ENCODE measurements at regions not wholly inside any gene's neighbourhood (a gene's known extent, or its start where the extent isn't known, plus 50 kb on each side); places are given as distances from the start of the nearest gene placed in this dataset.
A peak's percentile ranks its signal among the peaks of the same experiment; 100 is the strongest.
"Not testable (repeated sequence)": the region's sequence is repeated elsewhere in the genome, so short reads cannot be mapped to it uniquely, and the experiment has no call there.

DNA sequence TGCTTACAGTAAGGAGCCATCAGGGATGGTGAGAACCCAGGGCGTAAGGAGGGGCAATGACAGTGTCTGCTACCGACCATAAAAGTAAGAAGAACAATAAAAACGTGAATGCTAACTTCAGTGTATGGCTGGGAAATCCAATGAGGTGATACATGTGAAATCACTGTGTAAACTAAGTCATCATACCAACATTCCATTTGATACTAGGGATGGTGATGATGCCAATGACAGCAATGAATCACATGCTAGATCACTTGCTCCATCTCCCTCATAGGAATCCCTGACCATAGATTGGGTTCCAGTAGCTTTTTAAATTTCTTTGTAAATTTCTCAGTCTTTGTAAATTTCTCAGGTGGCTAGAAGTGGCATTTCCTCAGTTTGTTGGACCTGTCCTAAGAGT lies 146.3 kb downstream of the SMIM20 start:
- Histone ChIP-seq H3K36me3 (ENCODE audit: insufficient read depth, low read length) (no peaks in the 10 kb centered on the region), H3K9me3 (ENCODE audit: low read length) (no peaks in the 10 kb centered on the region), H3K9ac (ENCODE audit: low read length) (no peak overlapping the region), H3K4me1 (ENCODE audit: insufficient read depth, low read length) (peaks cover 4% of the 10 kb centered on the region), H3K4me3 (ENCODE audit: low read depth in 1 of 2, low read length in 2 of 2) (no peak overlapping the region), H3K27ac (ENCODE audit: low read depth, low read length) (no peak overlapping the region), H3K27me3 (ENCODE audit: control insufficient read depth in 1 of 2, insufficient read depth in 2 of 2, low read length in 2 of 2) (no peaks in the 10 kb centered on the region)

DNA sequence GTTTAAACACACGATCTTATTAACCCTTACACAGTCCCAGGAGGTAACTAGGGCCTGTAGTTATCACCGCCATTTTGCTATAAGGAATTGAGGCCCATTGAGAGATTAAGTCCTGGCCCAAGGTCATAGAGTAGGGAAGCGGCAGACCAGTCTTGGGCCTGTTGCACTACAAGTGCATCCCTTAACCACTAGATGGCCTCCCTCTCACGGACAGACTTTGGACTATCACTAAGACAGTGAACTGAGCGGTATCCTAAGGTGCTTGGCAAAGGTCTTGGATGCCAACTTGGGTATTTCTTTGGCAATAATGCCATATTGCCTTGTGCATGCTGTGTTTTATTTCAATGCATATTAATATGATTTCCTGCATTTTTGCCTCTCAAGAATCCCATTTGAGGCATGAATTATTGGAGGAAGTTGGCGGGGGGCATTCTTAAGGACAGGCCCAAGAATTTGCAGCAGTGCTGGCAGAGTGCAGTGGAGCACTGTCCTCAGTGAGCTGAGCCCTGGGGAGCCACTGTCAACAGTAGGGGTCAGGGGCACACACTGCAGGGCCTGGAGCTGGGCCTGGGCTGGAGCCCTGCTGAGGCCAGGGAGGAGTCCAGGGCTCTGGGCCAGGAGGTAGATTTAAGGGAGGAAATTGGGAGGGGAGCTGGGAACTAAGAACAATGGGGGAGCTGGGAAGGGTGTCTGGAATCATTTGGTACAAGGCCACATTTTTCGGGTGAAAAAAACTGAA lies 147.4 kb downstream of the SMIM20 start:
- H3K27me3 ChIP-seq (ENCODE audit: control insufficient read depth in 1 of 2, insufficient read depth in 2 of 2, low read length in 2 of 2), result no peaks in the 10 kb centered on the region
- H3K27ac ChIP-seq (ENCODE audit: low read depth, low read length), result no peak overlapping the region
- no peaks in the 10 kb centered on the region for H3K36me3 ChIP-seq (ENCODE audit: insufficient read depth, low read length)
- H3K4me1 ChIP-seq (ENCODE audit: insufficient read depth, low read length), result peaks cover 4% of the 10 kb centered on the region
- no peaks in the 10 kb centered on the region for H3K9me3 ChIP-seq (ENCODE audit: low read length)
- H3K9ac ChIP-seq (ENCODE audit: low read length), result no peak overlapping the region
- no peak overlapping the region for H3K4me3 ChIP-seq (ENCODE audit: low read depth in 1 of 2, low read length in 2 of 2)

DNA sequence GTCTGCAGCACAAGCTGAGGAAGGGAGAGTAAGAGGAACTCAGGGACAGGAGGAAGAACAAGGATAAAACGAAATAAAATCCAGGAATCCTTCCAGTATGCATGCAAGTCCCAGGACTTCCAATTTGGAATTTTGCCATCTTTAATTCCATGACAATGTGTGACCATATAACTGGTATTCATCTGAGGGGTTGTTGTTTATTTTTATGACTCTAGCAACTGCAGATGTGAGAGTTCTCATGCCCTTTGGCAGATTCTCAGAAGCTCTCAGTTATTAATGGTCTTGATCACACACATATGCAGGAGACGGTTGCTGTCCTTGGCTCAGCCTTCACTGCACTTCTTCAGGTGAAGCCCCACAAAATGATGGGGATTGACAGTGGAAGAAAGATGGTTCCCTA lies 148.2 kb downstream of the SMIM20 start:
- H3K36me3 ChIP-seq (ENCODE audit: insufficient read depth, low read length), result no peaks in the 10 kb centered on the region
- H3K9me3 ChIP-seq (ENCODE audit: low read length), result no peaks in the 10 kb centered on the region
- H3K27ac ChIP-seq (ENCODE audit: low read depth, low read length), result no peak overlapping the region
- H3K9ac ChIP-seq (ENCODE audit: low read length), result no peak overlapping the region
- no peaks in the 10 kb centered on the region for H3K27me3 ChIP-seq (ENCODE audit: control insufficient read depth in 1 of 2, insufficient read depth in 2 of 2, low read length in 2 of 2)
- H3K4me3 ChIP-seq (ENCODE audit: low read depth in 1 of 2, low read length in 2 of 2), result no peak overlapping the region
- H3K4me1 ChIP-seq (ENCODE audit: insufficient read depth, low read length), result peaks cover 4% of the 10 kb centered on the region

DNA sequence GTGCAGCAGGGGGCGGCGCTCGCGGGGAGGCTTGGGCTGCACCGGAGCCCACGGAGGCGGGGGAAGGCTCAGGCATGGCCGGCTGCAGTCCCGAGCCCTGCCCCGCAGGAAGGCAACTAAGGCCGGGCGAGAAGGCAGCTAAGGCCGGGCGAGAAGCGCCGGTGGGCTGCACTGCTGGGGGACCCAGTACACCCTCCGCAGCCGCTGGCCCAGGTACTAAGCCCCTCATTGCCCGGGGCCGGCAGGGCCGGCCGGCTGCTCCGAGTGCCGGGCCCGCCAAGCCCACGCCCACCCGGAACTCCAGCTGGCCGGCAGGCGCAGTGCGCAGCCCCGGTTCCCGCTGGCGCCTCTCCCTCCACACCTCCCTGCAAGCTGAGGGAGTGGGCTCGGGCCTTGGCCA lies 150.0 kb downstream of the SMIM20 start:
- not testable (repeated sequence) for H3K27ac ChIP-seq (ENCODE audit: low read depth, low read length); H3K27me3 ChIP-seq (ENCODE audit: control insufficient read depth in 1 of 2, insufficient read depth in 2 of 2, low read length in 2 of 2); H3K9me3 ChIP-seq (ENCODE audit: low read length); H3K9ac ChIP-seq (ENCODE audit: low read length); H3K36me3 ChIP-seq (ENCODE audit: insufficient read depth, low read length); H3K4me1 ChIP-seq (ENCODE audit: insufficient read depth, low read length); H3K4me3 ChIP-seq (ENCODE audit: low read depth in 1 of 2, low read length in 2 of 2)

DNA sequence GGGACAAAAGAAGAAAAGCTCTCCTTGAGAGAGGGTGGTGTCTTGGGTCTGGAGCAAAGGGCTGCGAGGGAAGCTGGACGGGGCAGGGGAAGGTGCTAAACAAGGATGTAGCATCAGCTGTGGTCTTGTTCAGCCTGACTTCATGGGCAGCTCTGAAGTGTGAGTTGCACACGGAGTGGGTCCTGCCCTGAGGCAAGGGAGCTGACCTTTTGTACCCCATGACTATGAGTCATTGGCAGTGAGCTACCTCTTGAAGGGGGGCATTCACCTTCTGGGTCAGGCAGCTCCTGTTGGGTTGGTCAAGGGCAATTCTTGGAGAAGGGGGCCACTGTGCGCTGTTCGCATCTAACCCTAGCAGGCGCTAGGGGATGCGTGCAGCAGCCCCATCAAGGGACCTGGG lies 151.8 kb downstream of the SMIM20 start:
- H3K36me3 ChIP-seq (ENCODE audit: insufficient read depth, low read length), result no peaks in the 10 kb centered on the region
- no peak overlapping the region for H3K4me3 ChIP-seq (ENCODE audit: low read depth in 1 of 2, low read length in 2 of 2)
- no peak overlapping the region for H3K9ac ChIP-seq (ENCODE audit: low read length)
- H3K4me1 ChIP-seq (ENCODE audit: insufficient read depth, low read length), result peaks cover 4% of the 10 kb centered on the region
- no peaks in the 10 kb centered on the region for H3K27me3 ChIP-seq (ENCODE audit: control insufficient read depth in 1 of 2, insufficient read depth in 2 of 2, low read length in 2 of 2)
- H3K27ac ChIP-seq (ENCODE audit: low read depth, low read length), result no peak overlapping the region
- H3K9me3 ChIP-seq (ENCODE audit: low read length), result no peaks in the 10 kb centered on the region

DNA sequence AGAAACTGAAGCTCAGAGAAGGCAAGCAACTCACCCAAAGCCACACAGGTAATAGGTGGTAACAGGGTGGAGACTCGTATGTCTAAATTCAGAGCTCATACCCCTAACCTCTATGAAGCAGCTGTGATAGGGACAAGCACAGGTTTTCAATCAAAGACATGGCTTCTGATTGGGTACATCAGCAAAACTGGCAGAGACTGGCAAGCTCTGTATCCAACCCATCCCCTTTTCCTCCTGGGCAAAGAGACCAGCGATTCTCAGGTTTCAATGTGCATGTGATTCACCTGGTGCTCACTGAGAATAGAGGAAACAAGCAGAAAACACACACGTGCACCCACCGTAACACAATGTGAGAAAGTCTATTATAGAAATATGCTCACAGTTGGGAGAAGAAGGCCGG lies 153.0 kb downstream of the SMIM20 start:
- Histone ChIP-seq H3K9me3 (ENCODE audit: low read length) (no peaks in the 10 kb centered on the region), H3K4me3 (ENCODE audit: low read depth in 1 of 2, low read length in 2 of 2) (no peak overlapping the region), H3K4me1 (ENCODE audit: insufficient read depth, low read length) (peaks cover 2% of the 10 kb centered on the region), H3K9ac (ENCODE audit: low read length) (no peak overlapping the region), H3K27me3 (ENCODE audit: control insufficient read depth in 1 of 2, insufficient read depth in 2 of 2, low read length in 2 of 2) (no peaks in the 10 kb centered on the region), H3K36me3 (ENCODE audit: insufficient read depth, low read length) (no peaks in the 10 kb centered on the region), H3K27ac (ENCODE audit: low read depth, low read length) (no peak overlapping the region)

DNA sequence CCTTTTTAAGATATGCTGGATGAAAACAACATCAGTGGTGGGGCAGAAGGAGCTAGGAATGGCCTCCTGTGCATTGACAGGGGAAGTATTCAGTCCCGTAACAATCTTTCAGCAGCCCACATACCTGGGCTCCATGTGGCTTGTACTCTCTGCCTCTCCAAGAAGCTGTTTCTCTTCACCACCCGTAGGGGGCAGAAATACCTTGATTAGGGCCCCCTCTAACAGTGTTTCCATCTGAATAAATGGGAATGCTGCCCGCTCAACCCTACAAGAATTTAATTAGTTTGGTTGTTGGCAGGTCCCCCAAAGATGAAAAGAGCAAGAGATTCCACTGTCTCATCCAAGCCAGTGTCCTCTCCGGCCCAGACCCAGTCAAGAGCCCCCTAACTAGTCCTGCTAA lies 155.2 kb downstream of the SMIM20 start:
- Histone ChIP-seq H3K4me3 (ENCODE audit: low read depth in 1 of 2, low read length in 2 of 2) (no peak overlapping the region), H3K27me3 (ENCODE audit: control insufficient read depth in 1 of 2, insufficient read depth in 2 of 2, low read length in 2 of 2) (no peaks in the 10 kb centered on the region), H3K36me3 (ENCODE audit: insufficient read depth, low read length) (no peaks in the 10 kb centered on the region), H3K9me3 (ENCODE audit: low read length) (no peaks in the 10 kb centered on the region), H3K4me1 (ENCODE audit: insufficient read depth, low read length) (no peaks in the 10 kb centered on the region), H3K9ac (ENCODE audit: low read length) (no peak overlapping the region), H3K27ac (ENCODE audit: low read depth, low read length) (no peak overlapping the region)

DNA sequence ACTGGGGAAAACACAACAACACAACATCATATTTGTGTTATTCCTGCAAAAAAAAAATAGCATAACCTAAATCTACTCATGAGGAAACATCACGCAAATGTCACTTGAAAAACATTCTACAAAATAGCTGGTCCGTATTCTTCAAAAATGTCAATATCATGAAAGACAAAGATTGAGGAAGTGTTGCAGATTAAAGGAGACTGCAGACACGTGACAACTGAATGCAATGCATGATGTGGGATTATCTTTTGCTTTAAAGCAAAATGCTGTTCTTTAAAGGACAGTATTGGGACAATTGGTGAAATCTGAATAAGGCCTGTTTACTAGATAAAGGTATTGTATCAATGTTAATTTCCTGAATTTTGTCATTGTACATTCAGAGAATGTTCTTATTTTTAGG lies 157.7 kb downstream of the SMIM20 start:
- no peak overlapping the region for H3K27ac ChIP-seq (ENCODE audit: low read depth, low read length)
- no peak overlapping the region for H3K4me3 ChIP-seq (ENCODE audit: low read depth in 1 of 2, low read length in 2 of 2)
- H3K36me3 ChIP-seq (ENCODE audit: insufficient read depth, low read length), result no peaks in the 10 kb centered on the region
- H3K4me1 ChIP-seq (ENCODE audit: insufficient read depth, low read length), result no peaks in the 10 kb centered on the region
- H3K27me3 ChIP-seq (ENCODE audit: control insufficient read depth in 1 of 2, insufficient read depth in 2 of 2, low read length in 2 of 2), result no peaks in the 10 kb centered on the region
- H3K9me3 ChIP-seq (ENCODE audit: low read length), result no peaks in the 10 kb centered on the region
- no peak overlapping the region for H3K9ac ChIP-seq (ENCODE audit: low read length)

DNA sequence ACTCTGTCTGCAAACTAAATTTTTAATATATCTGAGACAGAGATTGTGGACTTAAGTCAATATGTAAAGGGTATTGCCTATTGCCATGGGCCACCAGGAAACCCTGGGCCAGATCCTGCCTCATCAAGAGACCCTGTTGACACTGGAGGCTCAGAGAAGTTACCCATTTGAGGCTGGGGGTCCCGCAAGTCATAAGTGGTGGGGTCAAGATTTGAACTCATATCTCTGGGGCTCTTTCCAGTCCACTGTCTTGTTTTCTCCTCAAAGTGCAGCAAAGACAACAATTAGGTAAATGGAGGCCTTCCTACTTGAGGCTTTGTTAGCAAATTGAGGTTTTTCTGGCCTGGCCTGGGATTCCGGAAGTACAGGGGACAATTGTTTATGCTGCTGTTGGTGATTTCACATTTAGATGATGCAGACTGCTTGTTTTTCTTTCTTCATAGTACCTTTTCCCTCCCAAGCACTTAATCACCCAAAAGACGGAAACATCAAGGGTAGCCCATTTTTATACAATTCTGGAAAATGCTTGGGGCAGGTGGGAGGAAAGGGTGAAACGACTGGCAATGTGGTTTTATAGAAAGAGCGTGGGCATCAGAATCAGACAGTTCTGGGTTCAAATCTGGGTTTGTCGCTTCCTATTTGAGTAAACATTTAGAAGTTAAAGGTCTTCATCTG lies 160.0 kb downstream of the SMIM20 start:
- H3K36me3 ChIP-seq (ENCODE audit: insufficient read depth, low read length), result no peaks in the 10 kb centered on the region
- H3K4me1 ChIP-seq (ENCODE audit: insufficient read depth, low read length), result peaks cover 6% of the 10 kb centered on the region
- H3K27ac ChIP-seq (ENCODE audit: low read depth, low read length), result no peak overlapping the region
- no peaks in the 10 kb centered on the region for H3K27me3 ChIP-seq (ENCODE audit: control insufficient read depth in 1 of 2, insufficient read depth in 2 of 2, low read length in 2 of 2)
- H3K9ac ChIP-seq (ENCODE audit: low read length), result no peak overlapping the region
- H3K4me3 ChIP-seq (ENCODE audit: low read depth in 1 of 2, low read length in 2 of 2), result no peak overlapping the region
- no peaks in the 10 kb centered on the region for H3K9me3 ChIP-seq (ENCODE audit: low read length)

DNA sequence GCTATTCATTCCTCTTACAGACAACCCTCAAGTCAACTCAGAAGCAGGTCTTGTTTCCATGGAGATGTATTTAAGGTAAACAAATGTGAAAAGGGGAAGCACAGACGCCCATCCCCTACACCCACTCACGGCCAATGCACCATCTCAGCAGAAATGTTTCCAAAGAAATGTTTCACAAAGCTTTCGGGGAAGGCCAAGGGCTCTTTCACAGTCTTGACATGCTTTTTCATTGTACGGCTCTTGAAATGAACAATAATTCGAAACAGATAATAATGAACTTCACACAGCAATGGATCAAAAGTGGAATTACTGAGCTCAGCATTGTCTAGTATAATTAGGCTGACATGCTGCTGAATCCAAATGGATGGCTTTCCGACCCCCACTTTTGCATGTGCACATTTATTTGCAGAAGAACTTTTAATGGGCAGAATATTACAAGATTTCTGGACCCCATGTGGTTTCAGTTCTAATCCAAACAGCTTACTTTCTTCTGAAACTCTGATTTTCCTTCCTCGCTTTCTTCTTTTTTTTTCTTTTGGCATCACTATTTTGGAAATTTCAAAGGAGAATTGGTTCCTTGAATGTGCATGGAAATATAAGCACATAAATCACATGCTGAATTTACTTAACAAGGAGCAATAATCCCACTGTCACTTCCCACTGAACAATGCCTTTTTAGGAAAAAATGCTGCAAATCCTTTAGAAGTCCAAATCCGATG lies 160.9 kb downstream of the SMIM20 start:
- peaks cover 6% of the 10 kb centered on the region for H3K4me1 ChIP-seq (ENCODE audit: insufficient read depth, low read length)
- no peaks in the 10 kb centered on the region for H3K27me3 ChIP-seq (ENCODE audit: control insufficient read depth in 1 of 2, insufficient read depth in 2 of 2, low read length in 2 of 2)
- H3K9ac ChIP-seq (ENCODE audit: low read length), result no peak overlapping the region
- no peak overlapping the region for H3K27ac ChIP-seq (ENCODE audit: low read depth, low read length)
- H3K4me3 ChIP-seq (ENCODE audit: low read depth in 1 of 2, low read length in 2 of 2), result no peak overlapping the region
- H3K36me3 ChIP-seq (ENCODE audit: insufficient read depth, low read length), result no peaks in the 10 kb centered on the region
- H3K9me3 ChIP-seq (ENCODE audit: low read length), result no peaks in the 10 kb centered on the region

DNA sequence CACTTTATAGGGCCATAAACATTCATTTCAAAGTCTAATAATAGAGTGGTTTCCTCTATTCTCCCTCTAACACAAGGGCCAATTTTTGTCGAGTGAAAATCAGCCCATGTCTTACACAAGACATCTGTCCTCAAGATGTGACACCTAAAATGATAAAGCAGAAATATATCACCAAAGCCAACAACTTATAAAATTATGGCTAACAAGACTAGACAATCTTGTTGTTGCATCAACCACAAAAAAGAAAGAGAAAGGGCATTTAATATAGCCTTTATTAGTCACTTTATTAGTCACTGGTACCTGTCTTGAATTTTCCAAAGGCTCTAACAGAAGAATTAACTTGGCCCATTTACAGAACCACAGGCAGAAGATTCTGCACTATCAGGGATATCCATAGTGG lies 161.6 kb downstream of the SMIM20 start:
- peaks cover 6% of the 10 kb centered on the region for H3K4me1 ChIP-seq (ENCODE audit: insufficient read depth, low read length)
- H3K27ac ChIP-seq (ENCODE audit: low read depth, low read length), result peak overlapping the region; percentile 36
- no peak overlapping the region for H3K9ac ChIP-seq (ENCODE audit: low read length)
- H3K4me3 ChIP-seq (ENCODE audit: low read depth in 1 of 2, low read length in 2 of 2), result no peak overlapping the region
- no peaks in the 10 kb centered on the region for H3K9me3 ChIP-seq (ENCODE audit: low read length)
- H3K27me3 ChIP-seq (ENCODE audit: control insufficient read depth in 1 of 2, insufficient read depth in 2 of 2, low read length in 2 of 2), result no peaks in the 10 kb centered on the region
- no peaks in the 10 kb centered on the region for H3K36me3 ChIP-seq (ENCODE audit: insufficient read depth, low read length)

Data from muscle layer of colon (tissue), 2 donors.